Activated CD4-positive, alpha-beta T cell treated with anti-CD3 and anti-CD28 coated beads, Interleukin-10, Interleukin-2, amounts not matched to agents 100 ng/mL and 50 ng/mL, durations not matched to agents 16 hours and 8 hours (primary cell): ENCODE measurements at regions not wholly inside any gene's neighbourhood (a gene's known extent, or its start where the extent isn't known, plus 50 kb on each side); places are given as distances from the start of the nearest gene placed in this dataset.
A peak's percentile ranks its signal among the peaks of the same experiment; 100 is the strongest.
"Not testable (repeated sequence)": the region's sequence is repeated elsewhere in the genome, so short reads cannot be mapped to it uniquely, and the experiment has no call there.

Experiments
- DNase-seq: peaks from one replicate; pipeline ENCODE4 v3.0.0-alpha.2; 2020

DNA sequence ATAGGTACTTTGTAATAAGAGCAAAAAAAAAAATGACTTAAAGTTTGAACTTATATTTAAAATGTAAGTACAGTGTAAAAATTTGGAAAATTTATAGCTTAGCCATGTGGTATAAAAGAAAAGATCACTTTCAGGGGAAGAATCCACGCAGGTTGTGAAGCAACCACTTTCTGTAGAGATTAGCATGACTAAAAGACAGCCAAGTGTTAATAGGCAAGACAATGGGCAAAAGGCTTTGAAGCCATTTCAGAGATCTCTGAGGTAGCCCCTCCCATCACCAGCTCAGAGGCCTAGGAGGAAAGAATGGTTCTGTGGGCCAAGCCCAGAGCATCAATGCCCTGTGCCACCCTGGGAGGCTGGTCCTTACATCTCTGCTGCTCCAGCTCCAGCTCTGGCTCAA lies 346.3 kb upstream of the CHD1 start:
- no peak for DNase-seq

DNA sequence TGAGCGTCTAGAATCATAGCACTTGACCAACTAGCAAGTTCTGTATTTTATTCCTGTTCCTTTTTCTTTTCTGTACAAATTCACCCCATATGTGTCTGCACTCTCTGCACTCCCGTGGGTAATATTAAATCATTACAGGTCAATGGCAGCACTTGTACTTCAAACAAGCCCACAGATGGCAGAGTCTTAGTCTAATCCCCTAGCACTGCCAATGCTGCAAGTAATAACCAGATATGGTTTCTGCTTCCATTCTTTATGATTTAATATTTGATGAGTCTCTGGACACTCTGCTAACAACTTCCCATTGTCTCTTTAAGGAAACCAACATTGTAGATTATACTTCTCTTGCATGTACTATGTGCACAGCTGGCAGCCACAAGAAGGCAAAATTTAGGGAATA lies 343.8 kb upstream of the CHD1 start:
- no peak for DNase-seq

DNA sequence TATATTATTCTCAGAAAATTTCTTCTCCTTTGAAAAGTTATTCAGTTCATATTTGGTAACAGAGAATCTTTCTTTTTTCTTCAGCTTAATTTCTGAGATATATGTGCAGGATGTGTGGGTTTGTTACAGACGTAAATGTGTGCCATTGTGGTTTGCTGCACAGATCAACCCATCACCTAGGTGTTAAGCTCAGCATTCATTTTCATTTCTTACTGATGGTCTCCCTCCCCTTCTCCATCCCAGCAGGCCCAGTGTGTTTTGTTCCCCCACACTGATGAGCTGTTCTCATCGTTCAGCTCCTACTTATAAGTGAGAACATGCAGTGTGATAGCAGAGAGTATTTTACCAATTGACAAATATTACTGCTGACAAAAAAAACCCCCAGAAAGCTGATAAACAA lies 330.0 kb upstream of the CHD1 start:
- DNase-seq: no peak

DNA sequence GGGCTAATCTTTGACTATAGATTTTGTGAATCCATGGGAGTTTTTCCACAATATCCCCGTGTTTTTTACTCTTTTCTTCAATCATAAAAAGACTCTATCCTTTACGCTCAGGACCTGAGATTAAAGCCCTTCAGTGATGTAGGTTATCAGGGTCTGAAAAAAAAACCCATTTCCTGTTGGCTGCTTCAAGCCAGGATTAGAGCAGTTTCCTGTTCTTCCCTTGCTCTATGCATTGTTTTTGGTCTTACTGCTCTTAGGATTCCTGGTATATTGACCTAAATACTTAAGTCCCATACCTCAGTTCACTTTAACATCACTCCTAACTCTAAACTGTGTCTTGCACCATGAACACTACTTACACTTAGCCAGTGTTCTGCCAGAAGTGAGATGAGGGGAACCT lies 319.3 kb upstream of the CHD1 start:
- DNase-seq: no peak

DNA sequence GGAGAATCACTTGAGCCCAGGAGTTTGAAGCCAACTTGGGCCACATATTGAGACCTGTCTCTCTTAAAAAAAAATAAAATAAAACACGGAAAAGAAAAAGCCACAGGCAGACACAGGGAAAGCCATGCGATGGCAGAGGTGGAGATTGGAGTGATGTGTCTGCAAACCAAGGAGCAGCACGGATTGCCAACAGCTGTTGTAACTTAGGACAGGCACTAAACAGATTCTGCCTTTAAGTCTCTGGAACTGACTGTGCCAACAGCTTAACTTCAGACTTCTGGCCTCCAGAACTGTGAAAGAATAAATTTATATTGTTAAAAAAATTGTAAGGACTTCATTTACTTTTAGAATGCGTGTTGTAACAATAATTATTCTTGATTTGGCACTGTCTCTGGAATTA lies 318.5 kb upstream of the CHD1 start:
- DNase-seq: no peak

DNA sequence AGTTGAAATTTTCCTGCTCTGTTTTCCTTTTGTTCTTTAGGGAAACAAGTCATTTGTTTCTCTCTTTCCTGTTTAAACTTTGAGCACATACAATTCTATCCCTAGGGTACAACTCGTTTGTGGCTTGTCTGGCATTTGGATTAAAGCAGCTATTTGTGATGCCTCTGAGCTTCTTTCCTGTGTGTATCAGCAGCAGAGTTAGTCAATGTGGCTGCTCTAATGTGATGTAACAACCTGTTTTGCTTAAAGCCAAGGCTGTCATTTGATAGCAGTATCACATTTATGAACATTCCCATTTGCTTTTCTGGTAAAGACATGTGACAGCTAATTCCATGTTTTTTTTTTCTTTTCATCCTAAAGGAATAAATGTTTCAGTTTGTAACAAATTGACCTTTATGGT lies 314.3 kb upstream of the CHD1 start:
- no peak for DNase-seq

DNA sequence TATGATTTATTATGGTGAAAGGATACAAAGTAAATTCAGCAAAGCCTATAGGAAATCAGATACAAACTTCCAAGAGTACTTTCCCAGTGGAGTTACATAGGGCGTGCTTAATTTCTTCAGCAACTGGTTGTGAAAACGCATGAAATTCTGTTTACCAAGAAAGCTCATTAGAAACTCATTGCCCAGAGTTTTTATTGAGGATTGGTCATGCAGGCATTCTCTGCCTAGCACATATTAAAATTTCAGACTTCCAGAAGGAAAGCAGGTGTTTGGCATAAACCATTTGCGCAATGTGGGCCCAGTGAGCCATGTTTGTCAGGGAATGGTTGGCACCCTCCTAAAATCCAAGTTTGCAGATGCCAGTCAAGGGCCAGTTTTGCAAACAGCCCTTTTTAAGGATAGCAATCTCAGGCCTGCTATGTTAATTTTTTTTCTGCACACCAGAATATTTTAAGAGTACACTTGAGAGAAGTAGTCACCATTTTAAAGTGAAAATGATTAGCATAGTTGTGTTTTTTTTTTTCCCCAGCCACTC lies 311.1 kb upstream of the CHD1 start:
- no peak for DNase-seq

DNA sequence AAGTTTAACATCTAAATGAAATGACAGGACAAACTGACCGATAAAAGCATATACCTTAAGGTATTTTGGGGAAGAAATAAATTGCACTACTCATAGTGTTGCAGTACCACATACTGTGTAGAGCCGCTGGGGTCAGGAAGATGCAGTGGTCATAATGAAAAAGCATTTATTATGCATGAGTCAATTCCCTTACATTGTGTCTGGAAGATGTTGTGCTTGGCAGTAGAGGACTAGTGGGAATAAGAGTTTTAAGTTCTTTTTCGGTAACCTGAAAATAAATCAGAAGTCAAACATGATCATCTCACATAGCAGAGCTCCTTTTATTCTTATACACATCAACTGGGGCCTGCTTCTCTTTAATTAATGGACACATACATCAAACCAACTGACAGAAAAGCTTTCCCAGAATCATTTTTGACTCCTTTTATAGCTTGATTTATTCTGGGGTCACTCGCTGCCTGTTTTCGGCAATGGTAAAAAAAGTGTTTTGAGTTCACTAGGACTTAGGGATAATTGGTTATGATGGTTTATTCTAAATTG lies 262.5 kb upstream of the CHD1 start:
- DNase-seq: no peak

DNA sequence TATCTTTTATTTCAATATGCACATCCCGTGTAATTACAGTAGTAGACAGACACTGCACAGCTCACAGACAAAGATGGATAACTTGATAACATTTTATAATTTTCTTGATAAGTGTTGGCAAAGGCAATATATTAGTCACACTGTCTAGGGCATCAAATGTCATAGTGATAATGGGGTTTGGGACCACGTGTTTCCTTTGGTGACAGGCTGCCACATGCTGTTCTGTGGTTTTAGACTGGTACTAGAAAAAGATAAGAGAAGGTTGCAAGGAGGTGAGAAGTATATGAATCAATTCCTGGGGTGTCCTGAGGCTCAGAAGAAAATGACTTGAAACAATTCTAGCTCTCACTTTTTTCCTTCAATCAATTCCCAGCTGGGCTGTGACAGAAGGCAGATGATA lies 258.8 kb upstream of the CHD1 start:
- peak; percentile 9 for DNase-seq

DNA sequence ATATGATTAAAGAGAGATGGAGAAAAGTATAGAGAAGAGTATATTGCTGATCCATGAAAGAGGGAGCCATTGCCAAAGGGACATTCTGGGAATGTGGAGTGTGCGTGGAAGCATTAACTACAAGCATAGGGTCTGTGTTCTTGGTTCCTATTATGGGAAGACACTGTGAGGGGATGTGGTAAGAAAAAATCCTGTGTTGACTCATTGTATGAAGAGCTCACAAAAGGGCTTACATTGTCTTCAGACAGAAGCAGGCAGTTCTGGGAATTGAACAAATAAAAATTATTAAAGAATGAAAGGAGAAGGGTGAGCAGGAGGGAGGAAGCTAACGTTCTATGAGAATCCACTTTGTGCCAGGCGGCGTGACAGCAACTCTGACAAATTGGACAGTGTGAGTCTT lies 250.4 kb upstream of the CHD1 start:
- DNase-seq: no peak

DNA sequence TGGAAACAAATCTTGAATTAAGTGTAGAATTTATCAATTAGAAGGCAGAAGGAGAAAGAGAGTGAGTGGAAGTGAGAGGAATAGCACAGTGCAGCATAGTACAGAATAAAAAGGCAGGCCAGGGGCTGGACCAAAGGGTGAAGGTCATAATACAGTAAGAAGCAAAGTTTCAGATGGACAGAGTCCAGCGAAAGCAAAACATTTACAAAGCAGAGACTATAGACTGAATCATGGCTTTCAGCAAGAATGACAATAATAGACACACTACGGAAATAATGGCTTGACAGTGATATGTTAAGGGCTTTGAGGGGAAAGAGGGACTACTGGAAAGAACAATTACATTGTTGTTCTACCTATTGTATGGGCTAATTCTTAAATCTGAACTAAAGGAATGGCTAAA lies 249.0 kb upstream of the CHD1 start:
- no peak for DNase-seq

DNA sequence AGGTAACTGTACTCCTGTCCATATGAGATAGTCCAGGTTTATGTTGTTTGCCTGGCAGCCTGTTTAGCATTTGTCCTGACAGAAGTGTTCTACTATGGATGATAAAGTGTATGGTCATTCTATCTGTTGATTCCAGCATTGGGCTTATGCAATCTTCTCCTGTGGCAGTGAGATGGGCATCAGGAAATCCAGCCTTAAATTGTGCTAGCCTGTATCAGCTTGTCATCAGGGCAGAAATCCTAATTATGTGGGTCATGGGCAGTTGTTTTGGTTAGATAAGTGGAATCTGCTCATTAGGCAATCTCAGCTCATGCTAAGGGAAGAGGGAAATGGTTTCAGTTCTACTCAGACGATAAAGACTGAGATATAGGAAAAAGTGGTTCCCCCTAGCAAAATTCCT lies 247.4 kb upstream of the CHD1 start:
- no peak for DNase-seq

DNA sequence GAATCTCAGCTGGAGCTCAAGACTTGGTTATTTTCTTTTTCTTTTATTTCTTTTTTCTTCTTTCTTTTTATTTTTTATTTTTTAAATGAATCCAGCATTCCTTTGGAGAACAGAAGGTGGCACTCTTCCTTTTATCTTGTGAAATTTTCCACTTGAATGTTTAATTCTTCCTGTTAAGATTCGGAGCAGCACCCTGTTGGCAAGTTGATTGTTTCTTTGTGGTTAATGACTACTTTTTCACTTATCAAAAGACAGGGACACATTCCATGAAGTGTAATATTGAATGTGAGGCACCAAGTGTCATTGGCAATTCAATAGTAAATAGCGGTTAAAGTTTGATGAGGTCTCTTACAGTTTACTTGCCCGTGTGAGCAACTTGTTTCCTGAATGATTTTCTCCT lies 240.5 kb upstream of the CHD1 start:
- DNase-seq: no peak

DNA sequence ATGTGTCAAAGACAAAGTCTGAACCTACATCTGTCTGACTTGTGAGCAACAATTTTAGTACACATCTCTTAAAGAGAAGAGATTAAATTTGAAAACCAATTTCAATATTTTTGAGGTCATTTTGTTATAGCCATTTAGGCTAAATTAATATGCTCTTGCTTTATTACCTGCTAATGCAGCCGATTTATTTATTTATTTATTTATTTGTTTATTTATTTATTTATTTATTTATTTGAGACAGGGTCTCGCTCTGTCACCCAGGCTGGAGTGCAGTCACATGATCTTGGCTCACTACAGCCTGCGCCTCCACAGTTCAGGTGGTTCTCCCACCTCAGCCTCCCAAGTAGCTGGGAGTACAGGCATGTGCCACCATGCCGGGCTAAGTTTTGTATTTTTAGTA lies 232.7 kb upstream of the CHD1 start:
- not testable (repeated sequence) for DNase-seq

DNA sequence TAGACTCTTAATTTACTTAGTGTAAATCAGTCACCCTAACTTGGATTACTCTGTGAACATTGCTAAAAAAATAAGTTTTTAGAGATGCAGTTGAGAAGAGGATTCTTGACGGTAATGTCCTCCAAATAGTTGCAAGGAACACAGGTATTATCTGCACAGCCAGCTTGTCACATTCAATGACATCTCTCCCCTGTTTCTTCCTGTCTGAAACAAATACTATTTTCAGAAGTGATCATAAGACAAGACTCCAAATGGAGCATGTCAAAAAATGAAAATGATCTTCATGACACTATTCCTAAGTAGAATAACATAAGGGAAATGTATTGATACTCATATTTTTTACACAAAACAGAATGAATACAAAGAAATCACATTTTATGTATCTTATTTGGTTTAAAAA lies 227.9 kb upstream of the CHD1 start:
- DNase-seq: no peak

DNA sequence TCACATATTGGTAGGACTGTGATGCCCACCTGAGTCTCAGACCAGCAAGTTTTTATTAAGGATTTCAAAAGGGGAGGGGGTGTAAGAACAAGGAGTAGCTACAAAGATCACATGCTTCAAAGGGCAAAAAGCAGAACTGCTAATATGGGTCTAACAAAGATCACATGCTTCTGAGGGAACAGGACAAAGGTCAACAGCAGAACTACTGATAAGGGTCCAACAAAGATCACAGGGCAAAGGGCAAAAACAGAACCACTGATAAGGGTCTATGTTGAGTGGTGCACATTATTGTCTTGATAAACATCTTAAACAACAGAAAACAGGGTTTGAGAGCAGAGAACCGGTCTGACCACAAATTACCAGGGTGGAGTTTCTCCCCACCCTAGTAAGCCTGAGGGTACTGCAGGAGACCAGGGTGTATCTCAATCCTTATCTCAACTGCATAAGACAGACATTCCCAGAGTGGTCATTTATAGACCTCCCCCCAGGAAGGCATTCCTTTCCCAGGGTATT lies 214.5 kb upstream of the CHD1 start:
- not testable (repeated sequence) for DNase-seq

DNA sequence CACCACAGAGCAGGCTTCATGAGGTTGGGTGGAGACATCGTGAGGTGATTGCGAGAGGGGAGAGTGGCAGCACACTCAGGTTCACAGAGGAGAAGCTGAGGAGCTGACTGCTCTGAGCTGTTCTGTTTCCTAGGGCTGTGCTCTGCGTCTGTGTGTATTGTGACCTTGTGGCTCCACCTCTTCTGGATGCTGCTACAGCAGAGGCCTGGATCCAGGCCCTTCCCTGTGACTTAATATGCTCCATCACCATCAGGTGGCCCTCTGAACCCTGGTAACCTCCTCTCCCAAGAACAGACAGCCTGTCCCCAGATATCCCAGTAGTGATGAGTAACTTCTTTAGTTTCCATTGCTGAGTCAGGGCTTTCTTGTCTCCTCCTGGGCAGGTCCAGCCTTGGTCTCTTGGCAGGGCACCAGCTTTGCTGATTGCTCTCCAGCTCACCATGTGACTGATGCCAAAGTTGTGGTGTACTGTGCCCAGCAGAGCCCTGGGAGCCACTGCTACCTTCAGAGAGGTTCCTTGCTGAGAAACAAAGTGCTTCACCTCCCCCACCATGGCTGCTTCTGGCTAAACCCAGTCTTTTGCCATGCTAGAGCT lies 212.8 kb upstream of the CHD1 start:
- no peak for DNase-seq

DNA sequence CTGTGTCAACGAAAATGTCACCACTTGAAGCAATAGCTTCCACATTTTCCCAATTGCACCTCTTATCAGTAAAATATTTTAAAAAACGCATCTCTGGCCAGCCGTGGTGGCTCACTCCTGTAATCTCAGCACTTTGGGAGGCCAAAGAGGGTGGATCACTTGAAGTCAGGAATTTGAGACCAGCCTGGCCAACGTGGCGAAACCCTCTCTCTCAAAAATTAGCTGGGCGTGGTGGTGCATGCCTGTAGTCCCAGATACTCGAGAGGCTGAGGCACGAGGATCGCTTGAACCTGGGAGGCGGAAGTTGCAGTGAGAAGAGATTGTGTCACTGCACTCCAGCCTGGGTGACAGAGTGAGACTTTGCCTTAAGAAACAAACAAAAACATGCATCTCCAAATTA lies 210.1 kb upstream of the CHD1 start:
- no peak for DNase-seq

DNA sequence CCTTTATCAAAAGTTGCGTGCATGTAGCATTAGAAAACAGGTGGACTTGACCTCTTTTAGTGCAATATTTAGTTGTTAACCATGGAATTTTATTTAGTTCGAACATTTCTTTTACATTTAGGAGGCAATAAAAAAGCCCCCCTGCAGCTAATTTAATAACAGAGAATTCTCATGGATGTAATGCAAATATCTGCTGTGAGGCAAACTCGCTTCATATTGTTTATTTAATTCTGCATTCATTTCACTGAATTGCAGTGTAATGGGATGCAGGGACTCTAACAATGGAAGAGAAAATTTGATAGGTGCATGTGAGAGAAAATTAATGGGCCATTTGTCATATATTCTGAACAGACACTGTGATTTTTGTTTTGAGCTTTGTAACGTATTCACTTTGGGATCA lies 205.1 kb upstream of the CHD1 start:
- DNase-seq: no peak

DNA sequence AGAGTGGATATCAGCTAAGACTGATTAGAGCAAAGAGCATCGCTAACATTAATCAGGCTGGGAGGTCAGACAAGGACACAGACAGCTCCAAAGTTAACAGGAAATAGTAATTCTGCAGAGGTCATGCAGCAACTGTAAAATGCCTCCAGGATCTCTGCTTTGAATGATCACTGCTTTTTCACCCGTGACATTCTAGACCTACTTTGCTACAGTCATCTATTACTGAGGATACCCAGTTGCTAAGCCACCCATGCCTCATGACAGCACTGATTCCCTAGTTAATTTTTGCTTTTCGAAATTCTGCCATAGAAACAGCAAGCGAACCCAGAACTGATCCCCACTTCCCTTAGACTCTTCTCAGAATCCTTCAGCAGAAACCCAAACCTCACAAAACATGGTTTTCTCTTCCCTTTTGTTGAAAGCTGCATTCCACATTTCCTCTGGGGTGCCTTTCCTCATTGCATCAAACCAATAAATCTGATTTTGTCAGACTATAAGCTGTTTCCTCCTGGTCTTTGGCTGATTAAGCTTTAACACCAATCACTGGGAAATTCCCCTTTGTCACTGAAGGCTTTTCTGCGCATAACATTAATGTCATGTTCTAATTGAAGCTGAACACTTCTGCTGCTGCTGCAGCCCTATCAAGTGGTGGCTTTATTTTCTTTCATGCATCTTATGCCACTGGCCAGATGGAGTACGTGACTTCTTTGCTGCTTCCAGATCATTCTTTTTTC lies 201.1 kb upstream of the CHD1 start:
- DNase-seq: no peak

DNA sequence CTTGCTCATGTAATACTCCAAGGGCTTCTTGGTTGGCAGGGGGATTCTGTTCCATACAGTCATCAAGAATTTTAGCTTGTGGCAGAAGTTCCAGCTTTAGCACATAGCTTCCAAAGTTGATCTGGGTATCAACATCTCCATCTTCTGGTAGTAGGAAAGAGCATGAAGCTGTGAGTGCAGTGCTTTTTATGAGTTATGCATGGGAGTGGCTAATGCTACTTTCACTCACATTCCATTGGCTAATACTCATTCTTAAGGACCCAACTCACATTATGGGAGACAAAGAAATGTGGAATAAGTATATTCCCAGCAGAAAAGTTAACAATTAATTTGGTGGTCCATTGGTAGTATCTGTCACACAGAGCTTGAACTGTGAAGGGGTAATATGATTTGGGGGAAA lies 194.2 kb upstream of the CHD1 start:
- DNase-seq: no peak

DNA sequence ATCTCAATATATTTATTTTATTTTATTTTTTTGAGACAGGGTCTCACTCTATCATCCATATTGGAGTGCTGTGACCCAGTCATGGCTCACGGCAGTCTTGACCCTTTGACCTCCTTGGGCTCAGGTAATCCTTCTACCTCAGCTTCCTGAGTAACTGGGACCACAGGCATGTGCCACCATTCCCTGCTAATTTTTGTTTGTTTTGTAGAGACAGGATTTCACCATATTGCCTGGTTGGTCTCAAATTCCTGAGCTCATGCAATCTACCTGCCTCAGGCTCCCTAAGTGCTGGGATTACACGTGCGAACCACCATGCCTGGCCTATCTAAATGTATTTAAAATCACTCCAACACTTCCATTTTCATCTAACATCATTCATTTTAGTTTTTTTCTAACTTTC lies 190.5 kb upstream of the CHD1 start:
- no peak for DNase-seq

DNA sequence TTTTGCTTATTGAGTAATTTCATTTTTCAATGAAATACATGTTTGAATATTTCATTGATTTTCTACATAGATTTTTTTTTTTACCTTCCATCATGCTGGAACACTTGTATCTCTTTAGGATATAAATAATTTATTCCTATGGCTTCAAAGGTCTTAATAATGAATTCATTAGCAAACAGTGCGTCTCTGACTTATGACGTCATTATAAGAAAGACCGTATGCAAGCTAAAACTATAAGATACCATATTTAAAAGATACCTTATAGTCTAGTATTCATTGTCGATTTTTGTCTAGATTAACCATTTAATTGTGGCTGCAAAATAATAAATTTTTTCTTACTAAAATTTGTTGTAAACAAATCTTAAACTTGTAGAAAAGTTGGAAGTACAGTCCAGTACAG lies 187.7 kb upstream of the CHD1 start:
- DNase-seq: no peak

DNA sequence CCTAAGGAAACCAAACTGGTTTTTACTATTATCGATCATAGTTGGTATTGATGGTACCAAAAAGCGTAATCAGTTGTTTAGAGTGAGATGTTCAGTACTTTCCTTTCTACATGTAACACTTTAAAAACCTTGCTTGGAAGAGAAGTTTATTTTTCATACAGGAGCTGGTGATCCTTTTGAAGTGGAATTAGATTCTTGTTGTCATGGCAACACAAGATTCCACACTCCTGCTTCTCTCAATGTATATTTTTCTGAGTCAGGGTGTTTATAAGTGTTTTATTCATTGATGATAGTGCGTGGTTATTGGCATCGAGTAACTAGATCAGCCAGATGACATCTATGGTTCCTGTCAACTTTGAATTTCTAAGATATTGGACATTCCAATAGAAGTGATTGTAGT lies 181.1 kb upstream of the CHD1 start:
- DNase-seq: no peak

DNA sequence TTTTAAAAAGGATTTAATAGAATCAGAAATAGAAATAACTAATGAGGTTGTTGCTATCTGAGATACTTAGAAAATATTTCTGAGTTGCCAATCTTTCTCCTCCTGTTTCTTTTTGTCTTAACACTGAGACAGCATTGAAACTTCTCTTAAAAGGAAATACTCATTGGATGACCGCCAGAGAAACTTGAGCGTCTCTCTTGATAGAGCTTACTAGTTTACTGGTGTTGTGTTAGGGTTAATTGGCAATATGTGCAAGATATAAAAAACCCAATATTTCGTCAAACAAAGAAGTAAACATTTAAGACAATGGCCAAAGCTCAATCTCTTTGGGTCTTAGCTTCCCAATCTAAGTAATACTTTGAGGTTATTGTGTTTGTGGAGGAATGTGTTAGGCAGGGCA lies 176.4 kb upstream of the CHD1 start:
- DNase-seq: no peak
